Chondrocyte (in vitro differentiated cells): ENCODE measurements at regions not wholly inside any gene's neighbourhood (a gene's known extent, or its start where the extent isn't known, plus 50 kb on each side); places are given as distances from the start of the nearest gene placed in this dataset.

Source experiments
- DNase-seq: peaks from one replicate; pipeline ENCODE4 v3.0.0; 2021; ENCODE audit warnings: mixed read lengths, low spot score
- H3K27ac Mint-ChIP-seq: one replicate; pipeline ENCODE4 v1.8.0; 2021; ENCODE audit warnings: mild to moderate bottlenecking, moderate library complexity, mixed read lengths; ENCODE audit not compliant: unreplicated experiment
- H3K27me3 Mint-ChIP-seq: 2 replicates; pipeline ENCODE4 v1.8.0; 2021; ENCODE audit warnings: low read depth, mixed read lengths
- H3K36me3 Mint-ChIP-seq: 2 replicates; pipeline ENCODE4 v1.8.0; 2021; ENCODE audit warnings: low read depth, mixed read lengths
- H3K4me1 Mint-ChIP-seq: 2 replicates; pipeline ENCODE4 v1.8.0; 2021; ENCODE audit warnings: low read depth, mild to moderate bottlenecking, mixed read lengths
- H3K4me3 Mint-ChIP-seq: one replicate; pipeline ENCODE4 v1.8.0; 2021; ENCODE audit warnings: mild to moderate bottlenecking, moderate library complexity, mixed read lengths; ENCODE audit not compliant: unreplicated experiment
- H3K9me3 Mint-ChIP-seq: 2 replicates; pipeline ENCODE4 v1.8.0; 2021; ENCODE audit warnings: low read depth, mixed read lengths
- TF ChIP-seq, protein P1 (sequence below): fragments of 200-600 bp; sonication (generic); IDR thresholded peaks from 2 replicates; pipeline ENCODE4 v1.5.0; 2021; ENCODE audit warnings: antibody characterized with exemption, mild to moderate bottlenecking, moderate library complexity

- Mint-ChIP-seq H3K27me3 (no peaks in the 10 kb centered on the region), H3K9me3 (peaks cover 4% of the 10 kb centered on the region), H3K4me3 (no peak overlapping the region), H3K36me3 (no peaks in the 10 kb centered on the region), H3K27ac (no peak overlapping the region), H3K4me1 (peaks cover 26% of the 10 kb centered on the region)
- no peak for DNase-seq
- TF ChIP-seq, protein P1, sequence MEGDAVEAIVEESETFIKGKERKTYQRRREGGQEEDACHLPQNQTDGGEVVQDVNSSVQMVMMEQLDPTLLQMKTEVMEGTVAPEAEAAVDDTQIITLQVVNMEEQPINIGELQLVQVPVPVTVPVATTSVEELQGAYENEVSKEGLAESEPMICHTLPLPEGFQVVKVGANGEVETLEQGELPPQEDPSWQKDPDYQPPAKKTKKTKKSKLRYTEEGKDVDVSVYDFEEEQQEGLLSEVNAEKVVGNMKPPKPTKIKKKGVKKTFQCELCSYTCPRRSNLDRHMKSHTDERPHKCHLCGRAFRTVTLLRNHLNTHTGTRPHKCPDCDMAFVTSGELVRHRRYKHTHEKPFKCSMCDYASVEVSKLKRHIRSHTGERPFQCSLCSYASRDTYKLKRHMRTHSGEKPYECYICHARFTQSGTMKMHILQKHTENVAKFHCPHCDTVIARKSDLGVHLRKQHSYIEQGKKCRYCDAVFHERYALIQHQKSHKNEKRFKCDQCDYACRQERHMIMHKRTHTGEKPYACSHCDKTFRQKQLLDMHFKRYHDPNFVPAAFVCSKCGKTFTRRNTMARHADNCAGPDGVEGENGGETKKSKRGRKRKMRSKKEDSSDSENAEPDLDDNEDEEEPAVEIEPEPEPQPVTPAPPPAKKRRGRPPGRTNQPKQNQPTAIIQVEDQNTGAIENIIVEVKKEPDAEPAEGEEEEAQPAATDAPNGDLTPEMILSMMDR: no peak
These were observed 138.6 kb upstream of the LGR5 start for GRCh38 chr12:71300772-71301675.

- TF ChIP-seq, protein P1: no peak
- Mint-ChIP-seq H3K9me3 (peaks cover under 1% of the 10 kb centered on the region), H3K4me3 (no peak overlapping the region), H3K27ac (no peak overlapping the region), H3K36me3 (no peaks in the 10 kb centered on the region), H3K4me1 (peaks cover 26% of the 10 kb centered on the region), H3K27me3 (no peaks in the 10 kb centered on the region)
- no peak for DNase-seq
These were observed 139.8 kb upstream of the LGR5 start for GRCh38 chr12:71299541-71300376.

DNA sequence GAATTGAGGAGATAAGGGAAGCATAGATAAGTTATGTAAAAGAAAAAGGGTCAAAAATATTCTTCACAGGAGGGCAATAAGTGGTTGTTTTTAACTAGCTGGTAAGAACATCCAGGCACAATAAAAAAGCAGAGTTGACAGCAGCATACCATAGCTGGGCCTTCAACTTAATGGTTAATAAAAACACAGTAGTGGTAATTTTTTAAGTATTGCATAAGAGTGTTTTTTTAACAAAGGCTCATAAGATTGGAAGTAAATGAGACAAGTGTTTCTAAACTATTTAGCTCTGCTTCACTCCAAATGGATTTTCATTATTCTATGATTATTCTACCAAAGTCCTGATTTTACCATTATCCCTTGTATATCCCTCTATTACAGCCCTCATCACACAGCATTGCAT lies 140.1 kb upstream of the TSPAN8 start:
- no peaks in the 10 kb centered on the region for H3K27me3 Mint-ChIP-seq
- H3K36me3 Mint-ChIP-seq: no peaks in the 10 kb centered on the region
- H3K4me3 Mint-ChIP-seq: no peak overlapping the region
- peaks cover 25% of the 10 kb centered on the region for H3K4me1 Mint-ChIP-seq
- H3K27ac Mint-ChIP-seq: no peak overlapping the region
- TF ChIP-seq, protein P1: no peak
- no peaks in the 10 kb centered on the region for H3K9me3 Mint-ChIP-seq
- no peak for DNase-seq

DNA sequence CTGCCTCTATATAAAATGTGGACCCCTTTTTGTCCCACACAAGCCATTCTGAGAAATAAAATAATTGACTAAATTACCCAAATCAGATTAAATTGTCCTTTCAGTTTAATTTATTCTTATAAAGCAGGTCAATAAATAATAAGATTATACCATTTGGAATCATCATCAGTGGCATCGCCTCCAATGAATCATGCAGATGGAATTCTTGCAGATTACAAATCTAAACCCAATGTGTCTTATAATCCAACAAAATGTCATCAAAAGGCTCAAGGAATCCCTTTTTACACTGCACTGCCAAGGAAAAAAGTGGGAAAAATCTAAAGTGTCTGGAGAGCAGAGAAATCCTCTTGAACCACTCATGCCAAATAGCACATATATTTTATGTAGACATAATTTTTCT lies 138.2 kb upstream of the TSPAN8 start:
- H3K4me3 Mint-ChIP-seq: no peak overlapping the region
- TF ChIP-seq, protein P1: no peak
- peaks cover 7% of the 10 kb centered on the region for H3K9me3 Mint-ChIP-seq
- peaks cover 25% of the 10 kb centered on the region for H3K4me1 Mint-ChIP-seq
- H3K27ac Mint-ChIP-seq: no peak overlapping the region
- no peaks in the 10 kb centered on the region for H3K36me3 Mint-ChIP-seq
- no peak for DNase-seq
- H3K27me3 Mint-ChIP-seq: no peaks in the 10 kb centered on the region

DNA sequence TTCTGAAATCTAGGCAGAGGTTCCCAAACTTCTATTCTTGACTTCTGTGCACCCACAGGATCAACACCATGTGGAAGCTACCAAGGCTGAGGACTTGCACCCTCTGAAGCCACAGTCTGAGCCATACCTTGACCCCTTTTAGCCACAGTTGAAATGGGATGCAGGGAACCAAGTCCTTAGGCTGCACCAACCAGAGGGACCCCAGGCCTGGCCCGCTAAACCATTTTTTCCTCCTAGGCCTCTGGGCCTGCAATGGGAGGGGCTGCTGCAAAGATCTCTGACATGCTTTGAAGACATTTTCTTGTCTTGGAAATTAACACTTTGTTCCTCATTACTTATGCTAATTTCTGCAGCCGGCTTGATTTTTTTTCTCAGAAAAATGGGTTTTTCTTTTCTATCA lies 133.9 kb upstream of the TSPAN8 start:
- no peaks in the 10 kb centered on the region for H3K36me3 Mint-ChIP-seq
- H3K9me3 Mint-ChIP-seq: peaks cover 7% of the 10 kb centered on the region
- no peak overlapping the region for H3K4me3 Mint-ChIP-seq
- no peak for DNase-seq
- TF ChIP-seq, protein P1: no peak
- no peak overlapping the region for H3K27ac Mint-ChIP-seq
- H3K4me1 Mint-ChIP-seq: peaks cover 5% of the 10 kb centered on the region
- H3K27me3 Mint-ChIP-seq: no peaks in the 10 kb centered on the region
